A673 (cell line): ENCODE measurements at regions not wholly inside any gene's neighbourhood (a gene's known extent, or its start where the extent isn't known, plus 50 kb on each side); places are given as distances from the start of the nearest gene placed in this dataset.

Experiments used
- BruUV-seq: library from RNA; stranded (reverse); fragments of 400-500 nt; replicated peaks from 2 replicates; lab custom pipeline; 2021; lab: Mats Ljungman, UMichigan
- CTCF ChIA-PET: fragments of 300-600 bp; sonication (Branson Sonifier 250); formaldehyde crosslinking; loops from one replicate; lab custom pipeline; 2022; ENCODE audit warnings: antibody characterized with exemption; lab: Charles Lee
- POLR2A ChIA-PET: fragments of 300-600 bp; sonication (Branson Sonifier 250); formaldehyde crosslinking; loops from one replicate; lab custom pipeline; 2022; ENCODE audit warnings: antibody characterized with exemption; ENCODE audit not compliant: low non-redundant PET; lab: Charles Lee
- DNase-seq: peaks from one replicate; pipeline ENCODE4 v3.0.0-alpha.2; 2015; ENCODE audit warnings: low spot score
- H3K27ac ChIP-seq: fragments of 200-600 bp; sonication (generic); 2 replicates; pipeline ENCODE4 v1.5.1; 2016; ENCODE audit warnings: mixed run types, low read depth, mild to moderate bottlenecking, mixed read lengths, antibody characterized with exemption, low read length; ENCODE audit not compliant: poor library complexity, severe bottlenecking
- H3K27me3 ChIP-seq: fragments of 200-600 bp; sonication (generic); replicated peaks from 2 replicates; pipeline ENCODE4 v1.6.1; 2017; ENCODE audit warnings: mixed run types, low read depth, mild to moderate bottlenecking, mixed read lengths, antibody characterized with exemption, low read length; ENCODE audit not compliant: insufficient read depth, poor library complexity
- H3K36me3 ChIP-seq: fragments of 200-600 bp; sonication (generic); 2 replicates; pipeline ENCODE4 v1.6.1; 2016; ENCODE audit warnings: mixed run types, mild to moderate bottlenecking, mixed read lengths, antibody characterized with exemption, low read length; ENCODE audit not compliant: insufficient read depth, poor library complexity, severe bottlenecking
- H3K4me1 ChIP-seq: fragments of 200-600 bp; sonication (generic); 2 replicates; pipeline ENCODE4 v1.6.1; 2017; ENCODE audit warnings: mixed run types, mild to moderate bottlenecking, mixed read lengths, antibody characterized with exemption, low read length; ENCODE audit not compliant: insufficient read depth, poor library complexity, severe bottlenecking
- H3K4me3 ChIP-seq: fragments of 200-600 bp; sonication (generic); 2 replicates; pipeline ENCODE4 v1.5.1; 2016; ENCODE audit warnings: low read depth, mixed run types, mild to moderate bottlenecking, mixed read lengths, low read length; ENCODE audit not compliant: poor library complexity, severe bottlenecking
- H3K9me3 ChIP-seq: fragments of 200-600 bp; sonication (generic); 2 replicates; pipeline ENCODE4 v1.6.1; 2016; ENCODE audit warnings: mixed run types, low read depth, mild to moderate bottlenecking, mixed read lengths, antibody characterized with exemption, low read length; ENCODE audit not compliant: poor library complexity, severe bottlenecking
- CTCF ChIP-seq: fragments of 300-800, 200-600 bp; sonication (generic); conservative IDR thresholded peaks from 2 replicates; pipeline ENCODE4 v1.5.1; 2017; ENCODE audit warnings: low read depth, mild to moderate bottlenecking, antibody characterized with exemption, low read length, moderate library complexity, mixed read lengths
- EZH2 ChIP-seq: fragments of 200-600 bp; sonication (generic); IDR thresholded peaks from 2 replicates; pipeline ENCODE4 v1.6.1; 2017; ENCODE audit warnings: borderline replicate concordance, low read depth, mild to moderate bottlenecking, mixed read lengths, antibody characterized with exemption, low read length; ENCODE audit not compliant: poor library complexity, severe bottlenecking
- intact Hi-C: fragments of 100-400 bp; cut with micrococcal nuclease; formaldehyde crosslinking; loops from one replicate; pipeline ENCODE4 v1.10.0; 2022; ENCODE audit not compliant: unreplicated experiment

- no peak overlapping the region for H3K4me3 ChIP-seq
- no peaks in the 10 kb centered on the region for H3K4me1 ChIP-seq
- no peaks in the 10 kb centered on the region for H3K36me3 ChIP-seq
- H3K27me3 ChIP-seq, result no peaks in the 10 kb centered on the region
- no peak overlapping the region for H3K27ac ChIP-seq
- DNase-seq, result no peak
- CTCF ChIA-PET, result no interaction called here
- peaks cover 5% of the 10 kb centered on the region for H3K9me3 ChIP-seq
- no TSS peak for BruUV-seq
- no peak for TF ChIP-seq CTCF
- no peak for TF ChIP-seq EZH2
- POLR2A ChIA-PET, result no interaction called here
- intact Hi-C loops, result no loop called here
Observed at GRCh38 chr1:4494558-4494957, 159.9 kb upstream of the AJAP1 start.

- H3K27ac ChIP-seq, result no peak overlapping the region
- TF ChIP-seq CTCF (no peak), EZH2 (no peak)
- no peaks in the 10 kb centered on the region for H3K4me1 ChIP-seq
- H3K36me3 ChIP-seq, result no peaks in the 10 kb centered on the region
- BruUV-seq, result no TSS peak
- no peak for DNase-seq
- intact Hi-C loops, result no loop called here
- no peak overlapping the region for H3K4me3 ChIP-seq
- POLR2A ChIA-PET, result no interaction called here
- CTCF ChIA-PET, result no interaction called here
- peaks cover 5% of the 10 kb centered on the region for H3K9me3 ChIP-seq
- H3K27me3 ChIP-seq, result no peaks in the 10 kb centered on the region
Observed at GRCh38 chr1:4495809-4496208, 158.6 kb upstream of the AJAP1 start.

GRCh38 chr1:4500441-4500840 is 154.0 kb upstream of the AJAP1 start:
- ChIA-PET CTCF (no interaction called here), POLR2A (no interaction called here)
- TF ChIP-seq EZH2 (no peak), CTCF (no peak)
- no peaks in the 10 kb centered on the region for H3K27me3 ChIP-seq
- no TSS peak for BruUV-seq
- intact Hi-C loops, result no loop called here
- H3K4me3 ChIP-seq, result no peak overlapping the region
- H3K9me3 ChIP-seq, result no peaks in the 10 kb centered on the region
- no peaks in the 10 kb centered on the region for H3K36me3 ChIP-seq
- H3K4me1 ChIP-seq, result no peaks in the 10 kb centered on the region
- no peak for DNase-seq
- no peak overlapping the region for H3K27ac ChIP-seq
